Activated naive CD8-positive, alpha-beta T cell treated with anti-CD3 and anti-CD28 coated beads, Interleukin-2, amount 50 U/mL, for 24 hours (primary cell): ENCODE measurements at regions not wholly inside any gene's neighbourhood (a gene's known extent, or its start where the extent isn't known, plus 50 kb on each side); places are given as distances from the start of the nearest gene placed in this dataset.

Experiments used
- ATAC-seq: fragments of 150-1000 bp; cut with Tn5 transposase; one replicate; pipeline ENCODE4 v1.10.0; 2021
- DNase-seq: peaks from one replicate; pipeline ENCODE4 v3.0.0; 2021
- H3K27ac Mint-ChIP-seq: one replicate; pipeline ENCODE4 v1.8.0; 2021; ENCODE audit warnings: mild to moderate bottlenecking, mixed read lengths
- H3K27me3 Mint-ChIP-seq: one replicate; pipeline ENCODE4 v1.8.0; 2021; ENCODE audit warnings: mixed read lengths
- H3K36me3 Mint-ChIP-seq: one replicate; pipeline ENCODE4 v1.8.0; 2021; ENCODE audit warnings: low read depth, mixed read lengths
- H3K4me1 Mint-ChIP-seq: one replicate; pipeline ENCODE4 v1.8.0; 2021; ENCODE audit warnings: mixed read lengths
- H3K4me3 Mint-ChIP-seq: one replicate; pipeline ENCODE4 v1.8.0; 2021; ENCODE audit warnings: mild to moderate bottlenecking, moderate library complexity, mixed read lengths
- H3K9me3 Mint-ChIP-seq: one replicate; pipeline ENCODE4 v1.8.0; 2021; ENCODE audit warnings: mixed read lengths

DNA sequence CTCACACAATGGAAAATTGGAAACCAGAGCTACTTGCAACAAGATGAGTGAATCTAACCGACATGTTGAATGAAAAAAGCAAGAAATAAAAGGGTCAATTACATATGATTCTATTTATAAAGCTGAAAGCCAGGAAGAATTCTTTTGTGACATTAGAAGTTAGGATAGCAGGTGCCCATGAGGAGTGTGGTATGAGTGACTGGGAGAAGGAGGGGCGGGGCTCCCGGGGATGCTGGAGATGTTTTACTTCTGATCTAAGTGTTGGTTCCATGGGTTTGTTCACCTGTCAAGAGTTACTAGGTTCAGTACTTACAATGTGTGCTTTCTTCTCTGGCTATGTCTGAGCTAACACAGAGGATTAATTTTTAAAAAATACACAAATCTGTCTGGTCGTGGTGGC, 60.8 kb downstream of the NSMCE3 start:
- DNase-seq, result no peak
- Mint-ChIP-seq H3K27ac (no peak overlapping the region), H3K9me3 (no peaks in the 10 kb centered on the region), H3K4me3 (no peak overlapping the region), H3K4me1 (no peaks in the 10 kb centered on the region), H3K36me3 (no peaks in the 10 kb centered on the region), H3K27me3 (peaks cover 23% of the 10 kb centered on the region)
- no peak for ATAC-seq

GRCh38 chr15:29208352-29208751, 61.3 kb downstream of the NSMCE3 start:
- Mint-ChIP-seq H3K27ac (no peak overlapping the region), H3K4me3 (no peak overlapping the region), H3K9me3 (no peaks in the 10 kb centered on the region), H3K36me3 (no peaks in the 10 kb centered on the region), H3K4me1 (no peaks in the 10 kb centered on the region), H3K27me3 (peaks cover 28% of the 10 kb centered on the region)
- no peak for DNase-seq
- no peak for ATAC-seq

GRCh38 chr15:29207758-29208108, 61.9 kb downstream of the NSMCE3 start:
- no peak for DNase-seq
- peaks cover 29% of the 10 kb centered on the region for H3K27me3 Mint-ChIP-seq
- ATAC-seq, result no peak
- H3K4me1 Mint-ChIP-seq, result no peaks in the 10 kb centered on the region
- H3K9me3 Mint-ChIP-seq, result no peaks in the 10 kb centered on the region
- no peaks in the 10 kb centered on the region for H3K36me3 Mint-ChIP-seq
- H3K27ac Mint-ChIP-seq, result no peak overlapping the region
- H3K4me3 Mint-ChIP-seq, result no peak overlapping the region

GRCh38 chr15:29207027-29207757, 62.4 kb downstream of the NSMCE3 start:
- Mint-ChIP-seq H3K9me3 (no peaks in the 10 kb centered on the region), H3K36me3 (no peaks in the 10 kb centered on the region), H3K27me3 (peaks cover 27% of the 10 kb centered on the region), H3K27ac (no peak overlapping the region), H3K4me1 (no peaks in the 10 kb centered on the region), H3K4me3 (no peak overlapping the region)
- no peak for ATAC-seq
- DNase-seq, result no peak

- H3K36me3 Mint-ChIP-seq, result no peaks in the 10 kb centered on the region
- ATAC-seq (no peak), DNase-seq (no peak)
- no peak overlapping the region for H3K4me3 Mint-ChIP-seq
- H3K27ac Mint-ChIP-seq, result no peak overlapping the region
- H3K27me3 Mint-ChIP-seq, result peaks cover 29% of the 10 kb centered on the region
- H3K4me1 Mint-ChIP-seq, result no peaks in the 10 kb centered on the region
- no peaks in the 10 kb centered on the region for H3K9me3 Mint-ChIP-seq
Observed at GRCh38 chr15:29205186-29205585, 64.4 kb downstream of the NSMCE3 start.

- no peaks in the 10 kb centered on the region for H3K36me3 Mint-ChIP-seq
- no peak overlapping the region for H3K4me3 Mint-ChIP-seq
- no peaks in the 10 kb centered on the region for H3K4me1 Mint-ChIP-seq
- no peak overlapping the region for H3K27ac Mint-ChIP-seq
- H3K27me3 Mint-ChIP-seq, result peaks cover 29% of the 10 kb centered on the region
- ATAC-seq (no peak), DNase-seq (no peak)
- no peaks in the 10 kb centered on the region for H3K9me3 Mint-ChIP-seq
Observed at GRCh38 chr15:29204369-29204755, 65.3 kb downstream of the NSMCE3 start.

DNA sequence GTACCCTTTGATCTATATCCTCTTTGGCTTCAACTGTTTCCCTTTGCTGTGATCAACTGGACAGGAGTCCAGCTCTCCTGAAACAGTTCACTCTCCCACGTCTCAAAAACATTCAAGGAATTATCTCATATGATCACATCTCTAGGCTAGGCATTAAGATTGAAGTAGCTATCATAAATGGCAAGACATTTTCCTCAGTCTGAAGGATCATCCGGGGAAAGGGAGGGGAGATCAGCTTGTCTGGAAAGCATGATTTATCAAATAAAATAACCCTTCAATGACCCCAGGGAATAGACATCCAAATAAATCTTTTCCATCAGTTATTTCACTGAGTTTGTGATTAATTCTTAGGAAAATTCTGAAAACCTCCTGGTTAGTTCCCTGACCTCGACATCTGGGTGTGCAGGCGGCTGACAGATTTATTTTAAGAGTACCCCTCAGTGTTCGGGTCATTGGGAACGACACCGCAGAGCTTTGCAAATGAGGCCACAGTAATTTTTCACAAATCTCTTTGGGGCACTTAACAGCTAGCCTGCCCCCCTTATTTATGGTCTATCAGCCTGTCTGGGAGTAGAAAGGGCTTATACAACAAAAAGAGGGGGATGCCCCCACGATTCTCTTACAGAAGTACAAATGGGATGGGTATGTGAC, 65.8 kb downstream of the NSMCE3 start:
- Mint-ChIP-seq H3K27ac (no peak overlapping the region), H3K36me3 (no peaks in the 10 kb centered on the region), H3K27me3 (peaks cover 29% of the 10 kb centered on the region), H3K4me3 (no peak overlapping the region), H3K4me1 (no peaks in the 10 kb centered on the region), H3K9me3 (no peaks in the 10 kb centered on the region)
- ATAC-seq (no peak), DNase-seq (no peak)

- Mint-ChIP-seq H3K4me3 (no peak overlapping the region), H3K9me3 (no peaks in the 10 kb centered on the region), H3K4me1 (no peaks in the 10 kb centered on the region), H3K27me3 (peaks cover 9% of the 10 kb centered on the region), H3K36me3 (no peaks in the 10 kb centered on the region), H3K27ac (no peak overlapping the region)
- DNase-seq (no peak), ATAC-seq (no peak)
Observed at GRCh38 chr15:29196722-29197121, 72.9 kb downstream of the NSMCE3 start.

DNA sequence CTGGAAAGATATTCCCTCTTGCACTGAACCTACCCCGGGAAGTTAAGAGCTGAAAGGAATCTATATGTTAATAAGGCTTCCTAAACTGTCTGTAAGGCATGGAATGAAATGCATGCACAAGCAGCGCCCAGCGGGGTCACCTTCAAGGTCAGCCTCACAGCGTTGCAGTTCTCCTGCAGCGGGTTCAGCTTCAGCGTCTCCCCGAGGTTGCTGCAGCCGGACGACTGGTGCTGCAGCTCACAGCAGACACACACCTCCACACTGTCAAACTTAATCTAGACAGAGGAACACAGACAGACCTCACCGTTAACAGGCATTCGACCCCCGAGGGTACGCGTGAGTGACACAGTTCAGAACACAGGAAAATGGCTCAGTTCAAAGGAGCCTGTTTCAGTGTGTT, 73.3 kb downstream of the NSMCE3 start:
- Mint-ChIP-seq H3K9me3 (no peaks in the 10 kb centered on the region), H3K4me1 (no peaks in the 10 kb centered on the region), H3K4me3 (no peak overlapping the region), H3K27ac (no peak overlapping the region), H3K27me3 (peaks cover 8% of the 10 kb centered on the region), H3K36me3 (no peaks in the 10 kb centered on the region)
- no peak for ATAC-seq
- DNase-seq, result no peak

GRCh38 chr15:29194866-29195265, 74.8 kb downstream of the NSMCE3 start:
- Mint-ChIP-seq H3K4me1 (no peaks in the 10 kb centered on the region), H3K4me3 (no peak overlapping the region), H3K36me3 (no peaks in the 10 kb centered on the region), H3K27me3 (peaks cover 15% of the 10 kb centered on the region), H3K9me3 (no peaks in the 10 kb centered on the region), H3K27ac (no peak overlapping the region)
- DNase-seq (no peak), ATAC-seq (no peak)

DNA sequence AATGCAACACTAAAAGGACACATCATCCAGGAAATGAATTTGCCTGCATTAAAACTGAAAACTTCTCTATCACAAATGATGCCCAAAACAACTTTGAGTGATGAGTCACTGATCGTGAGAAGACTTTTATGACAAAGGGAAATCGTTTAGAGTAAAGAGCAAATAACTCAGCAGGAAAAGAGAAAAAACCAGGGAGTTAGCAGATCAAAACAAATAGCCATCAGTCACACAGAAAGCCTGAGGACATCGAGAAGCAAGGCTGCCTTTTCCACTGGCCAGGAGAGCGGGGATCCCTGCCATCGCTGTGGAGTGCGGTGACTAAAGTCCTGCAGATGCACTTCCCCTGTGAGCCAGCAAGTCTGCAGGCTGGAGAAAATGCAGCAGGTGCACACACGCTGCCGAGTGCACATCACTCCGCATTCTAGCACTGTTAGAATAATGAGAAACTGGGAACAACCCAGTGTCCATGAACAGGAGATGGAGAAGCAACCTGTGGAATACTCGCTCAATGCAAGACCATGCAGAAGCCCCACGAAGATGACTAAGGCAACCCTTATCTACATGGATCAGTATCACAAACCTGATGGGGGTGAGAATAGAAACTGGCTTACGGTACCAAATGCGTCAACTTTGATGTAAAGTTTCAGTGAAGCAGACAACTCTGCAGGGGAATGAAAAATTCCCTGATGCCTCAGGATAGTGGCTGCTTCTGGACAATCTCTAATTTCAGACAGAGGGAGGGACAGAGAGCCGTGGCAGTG, 86.4 kb downstream of the NSMCE3 start:
- Mint-ChIP-seq H3K4me3 (no peak overlapping the region), H3K27me3 (peaks cover 16% of the 10 kb centered on the region), H3K9me3 (no peaks in the 10 kb centered on the region), H3K36me3 (no peaks in the 10 kb centered on the region), H3K4me1 (peaks cover 10% of the 10 kb centered on the region), H3K27ac (no peak overlapping the region)
- DNase-seq (no peak), ATAC-seq (peak; percentile 66)

DNA sequence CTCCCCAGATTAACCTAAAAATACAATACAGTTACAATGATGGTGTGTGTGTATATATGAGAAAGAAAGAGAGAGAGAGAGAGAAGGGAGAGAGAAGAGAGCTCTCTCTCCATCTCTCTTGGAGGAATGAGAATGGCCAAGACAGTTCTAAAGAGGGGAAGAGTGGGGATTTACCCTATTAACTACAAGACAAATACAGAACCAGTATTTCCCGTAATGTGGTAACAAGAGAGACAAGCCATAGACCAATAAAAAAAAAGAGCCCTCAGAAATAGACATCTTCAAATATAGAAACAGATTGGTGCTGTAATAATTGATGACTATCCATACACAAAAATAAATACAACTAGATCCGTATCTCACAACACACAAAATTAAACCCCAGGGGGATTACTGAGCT, 87.0 kb downstream of the NSMCE3 start:
- Mint-ChIP-seq H3K4me3 (no peak overlapping the region), H3K4me1 (peaks cover 10% of the 10 kb centered on the region), H3K27me3 (peaks cover 16% of the 10 kb centered on the region), H3K27ac (no peak overlapping the region), H3K36me3 (no peaks in the 10 kb centered on the region), H3K9me3 (no peaks in the 10 kb centered on the region)
- DNase-seq, result no peak
- no peak for ATAC-seq

- no peak for DNase-seq
- Mint-ChIP-seq H3K4me1 (no peaks in the 10 kb centered on the region), H3K9me3 (no peaks in the 10 kb centered on the region), H3K27me3 (peaks cover 15% of the 10 kb centered on the region), H3K4me3 (no peak overlapping the region), H3K27ac (no peak overlapping the region), H3K36me3 (no peaks in the 10 kb centered on the region)
- no peak for ATAC-seq
Observed at GRCh38 chr15:29172742-29173725, 96.6 kb downstream of the NSMCE3 start.

DNA sequence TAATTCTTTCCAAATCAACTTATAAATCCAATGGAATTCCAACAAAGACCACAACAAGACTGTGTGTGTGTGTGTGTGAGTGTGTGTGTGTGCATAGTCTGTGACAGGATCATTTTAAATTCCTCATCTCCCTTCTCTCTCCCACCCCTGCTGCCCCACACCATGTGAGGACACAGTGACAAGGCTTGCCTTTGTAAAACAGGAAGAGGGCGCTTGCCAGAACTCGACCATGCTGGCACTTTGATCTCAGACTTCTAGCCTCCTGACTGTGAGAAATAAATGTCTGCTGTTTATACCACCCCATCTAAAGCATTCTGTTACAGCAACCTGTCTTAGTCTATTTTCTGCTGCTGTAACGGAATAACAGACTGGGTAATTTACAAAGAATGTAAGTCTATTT, 99.1 kb downstream of the NSMCE3 start:
- no peak overlapping the region for H3K27ac Mint-ChIP-seq
- H3K27me3 Mint-ChIP-seq, result peaks cover 16% of the 10 kb centered on the region
- H3K9me3 Mint-ChIP-seq, result no peaks in the 10 kb centered on the region
- DNase-seq (no peak), ATAC-seq (no peak)
- no peak overlapping the region for H3K4me3 Mint-ChIP-seq
- H3K4me1 Mint-ChIP-seq, result no peaks in the 10 kb centered on the region
- H3K36me3 Mint-ChIP-seq, result no peaks in the 10 kb centered on the region
